HG02571 (cell line): ENCODE measurements at regions not wholly inside any gene's neighbourhood (a gene's known extent, or its start where the extent isn't known, plus 50 kb on each side); places are given as distances from the start of the nearest gene placed in this dataset.

Experiments
- ATAC-seq: cut with Tn5 transposase; IDR thresholded peaks from one replicate; pipeline ENCODE4 v1.9.1; 2021; ENCODE audit warnings: mild to moderate bottlenecking, moderate library complexity; ENCODE audit not compliant: unreplicated experiment

- ATAC-seq: no peak
Observed at GRCh38 chr6:151699719-151700118, 107.8 kb upstream of the ESR1 start.

- ATAC-seq: peak; percentile 81
Observed at GRCh38 chr6:151701911-151702562, 105.4 kb upstream of the ESR1 start.

- ATAC-seq: peak; percentile 64
Observed at GRCh38 chr6:151702851-151703658, 104.4 kb upstream of the ESR1 start.

GRCh38 chr6:151704383-151704782 lies 103.1 kb upstream of the ESR1 start:
- no peak for ATAC-seq

GRCh38 chr6:151705993-151706733 lies 101.3 kb upstream of the ESR1 start:
- ATAC-seq: no peak

GRCh38 chr6:151709329-151709728 lies 98.2 kb upstream of the ESR1 start:
- ATAC-seq: no peak

- no peak for ATAC-seq
Observed at GRCh38 chr6:151716526-151716932, 91.0 kb upstream of the ESR1 start.

GRCh38 chr6:151719070-151719469 lies 88.4 kb upstream of the ESR1 start:
- ATAC-seq: no peak

GRCh38 chr6:151721146-151721545 lies 86.3 kb upstream of the ESR1 start:
- ATAC-seq: no peak

GRCh38 chr6:151721671-151722070 lies 85.8 kb upstream of the ESR1 start:
- no peak for ATAC-seq

- ATAC-seq: no peak
Observed at GRCh38 chr6:151722342-151722741, 85.1 kb upstream of the ESR1 start.

GRCh38 chr6:151723152-151723551 lies 84.3 kb upstream of the ESR1 start:
- ATAC-seq: peak; percentile 85

GRCh38 chr6:151729829-151730495 lies 77.5 kb upstream of the ESR1 start:
- ATAC-seq: no peak

- ATAC-seq: no peak
Observed at GRCh38 chr6:151730496-151730870, 77.0 kb upstream of the ESR1 start.

GRCh38 chr6:151731313-151731712 lies 76.2 kb upstream of the ESR1 start:
- no peak for ATAC-seq

GRCh38 chr6:151733680-151734320 lies 73.7 kb upstream of the ESR1 start:
- no peak for ATAC-seq

GRCh38 chr6:151738267-151738666 lies 69.2 kb upstream of the ESR1 start:
- ATAC-seq: no peak

- ATAC-seq: no peak
Observed at GRCh38 chr6:151738960-151739359, 68.5 kb upstream of the ESR1 start.

GRCh38 chr6:151740820-151741219 lies 66.7 kb upstream of the ESR1 start:
- no peak for ATAC-seq

- ATAC-seq: no peak
Observed at GRCh38 chr6:151747896-151748295, 59.6 kb upstream of the ESR1 start.

- no peak for ATAC-seq
Observed at GRCh38 chr6:151749341-151749740, 58.1 kb upstream of the ESR1 start.
